HepG2 (cell line): ENCODE measurements at regions not wholly inside any gene's neighbourhood (a gene's known extent, or its start where the extent isn't known, plus 50 kb on each side); places are given as distances from the start of the nearest gene placed in this dataset.
A peak's percentile ranks its signal among the peaks of the same experiment; 100 is the strongest.

Experiments used
- ELF1 ChIP-seq: sonication (generic); formaldehyde crosslinking; IDR thresholded peaks from 2 replicates; pipeline ENCODE4 v1.4.0; 2020; ENCODE audit warnings: missing genetic modification reagents
- ETV5 ChIP-seq: IDR thresholded peaks from 2 replicates; pipeline ENCODE4 v1.6.1; 2018; ENCODE audit warnings: missing biosample characterization, missing genetic modification reagents, inconsistent platforms, borderline replicate concordance
- HBP1 ChIP-seq: IDR thresholded peaks from 2 replicates; pipeline ENCODE4 v1.6.1; 2016; ENCODE audit warnings: low read depth, control low read depth
- HMG20A ChIP-seq: IDR thresholded peaks from 2 replicates; pipeline ENCODE4 v1.6.1; 2016; ENCODE audit warnings: borderline replicate concordance
- KAT8 ChIP-seq: IDR thresholded peaks from 2 replicates; pipeline ENCODE4 v1.6.1; 2016; ENCODE audit warnings: missing genetic modification reagents, missing compliant biosample characterization
- KDM4B ChIP-seq: sonication (generic); formaldehyde crosslinking; IDR thresholded peaks from 2 replicates; pipeline ENCODE4 v1.4.0; 2020; ENCODE audit warnings: missing genetic modification reagents
- MEF2D ChIP-seq: sonication (generic); formaldehyde crosslinking; IDR thresholded peaks from 2 replicates; pipeline ENCODE4 v1.5.1; 2020; ENCODE audit warnings: mild to moderate bottlenecking, missing genetic modification reagents
- PAXIP1 ChIP-seq: sonication (generic); formaldehyde crosslinking; conservative IDR thresholded peaks from 2 replicates; pipeline ENCODE4 v1.4.0; 2020; ENCODE audit warnings: mild to moderate bottlenecking, missing genetic modification reagents, moderate library complexity
- PITX1 ChIP-seq: sonication (generic); formaldehyde crosslinking; IDR thresholded peaks from 2 replicates; pipeline ENCODE4 v1.5.1; 2020; ENCODE audit warnings: mild to moderate bottlenecking, missing genetic modification reagents
- SMARCE1 ChIP-seq: fragments of 450-650 bp; IDR thresholded peaks from 2 replicates; pipeline ENCODE4 v1.6.1; 2017; ENCODE audit warnings: borderline replicate concordance
- SMC3 ChIP-seq: IDR thresholded peaks from 2 replicates; pipeline ENCODE4 v1.6.1; 2011; ENCODE audit warnings: low read length, improper control_type of control experiment
- STAT6 ChIP-seq: sonication (generic); formaldehyde crosslinking; IDR thresholded peaks from 2 replicates; pipeline ENCODE4 v1.4.0; 2020; ENCODE audit warnings: missing genetic modification reagents, mild to moderate bottlenecking, borderline replicate concordance
- U2AF2 ChIP-seq: fragments of 200-400 bp; formaldehyde crosslinking; IDR thresholded peaks from 2 replicates; pipeline ENCODE4 v1.6.1; 2017; ENCODE audit warnings: low read depth, mild to moderate bottlenecking, low read length
- ZMYM3 ChIP-seq: sonication (generic); formaldehyde crosslinking; IDR thresholded peaks from 2 replicates; pipeline ENCODE4 v1.5.1; 2020; ENCODE audit warnings: mild to moderate bottlenecking, missing genetic modification reagents
- ZNF275 ChIP-seq: sonication (generic); formaldehyde crosslinking; IDR thresholded peaks from 2 replicates; pipeline ENCODE4 v1.8.0; 2022; ENCODE audit warnings: missing genetic modification reagents, mild to moderate bottlenecking, inconsistent platforms, borderline replicate concordance
- ZNF292 ChIP-seq: sonication (generic); formaldehyde crosslinking; IDR thresholded peaks from 2 replicates; pipeline ENCODE4 v1.8.1; 2022; ENCODE audit warnings: mild to moderate bottlenecking, low read depth, missing genetic modification reagents, borderline replicate concordance
- TF ChIP-seq, protein P1 (sequence below): sonication (generic); formaldehyde crosslinking; IDR thresholded peaks from 2 replicates; pipeline ENCODE4 v1.8.0; 2022; ENCODE audit warnings: mild to moderate bottlenecking, missing genetic modification reagents; ENCODE audit not compliant: insufficient replicate concordance

- TF ChIP-seq SMARCE1 (peak; percentile 57; the same call in 1 of the 2 replicates), SMC3 (peak; percentile 29; the same call in 1 of the 2 replicates), ZMYM3 (CRISPR knock-in tag) (peak; percentile 70; the same call in 1 of the 2 replicates), PITX1 (CRISPR knock-in tag) (peak; percentile 95), ZNF275 (no peak), HMG20A (CRISPR knock-in tag) (peak; percentile 97), ZNF292 (CRISPR knock-in tag) (peak; percentile 79; the same call in 1 of the 2 replicates), ETV5 (CRISPR knock-in tag) (peak; percentile 79; the same call in 1 of the 2 replicates), PAXIP1 (peak; percentile 99), KDM4B (CRISPR knock-in tag) (peak; percentile 94), ELF1 (CRISPR knock-in tag) (no peak), MEF2D (CRISPR knock-in tag) (peak; percentile 64; the same call in 1 of the 2 replicates), HBP1 (CRISPR knock-in tag) (0 out of 2 replicates have a peak, but pooled peaks have one; percentile 31), U2AF2 (no peak), STAT6 (CRISPR knock-in tag) (peak; percentile 55), KAT8 (CRISPR knock-in tag) (peak; percentile 77)
- TF ChIP-seq, protein P1, sequence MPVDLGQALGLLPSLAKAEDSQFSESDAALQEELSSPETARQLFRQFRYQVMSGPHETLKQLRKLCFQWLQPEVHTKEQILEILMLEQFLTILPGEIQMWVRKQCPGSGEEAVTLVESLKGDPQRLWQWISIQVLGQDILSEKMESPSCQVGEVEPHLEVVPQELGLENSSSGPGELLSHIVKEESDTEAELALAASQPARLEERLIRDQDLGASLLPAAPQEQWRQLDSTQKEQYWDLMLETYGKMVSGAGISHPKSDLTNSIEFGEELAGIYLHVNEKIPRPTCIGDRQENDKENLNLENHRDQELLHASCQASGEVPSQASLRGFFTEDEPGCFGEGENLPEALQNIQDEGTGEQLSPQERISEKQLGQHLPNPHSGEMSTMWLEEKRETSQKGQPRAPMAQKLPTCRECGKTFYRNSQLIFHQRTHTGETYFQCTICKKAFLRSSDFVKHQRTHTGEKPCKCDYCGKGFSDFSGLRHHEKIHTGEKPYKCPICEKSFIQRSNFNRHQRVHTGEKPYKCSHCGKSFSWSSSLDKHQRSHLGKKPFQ = no peak
Measured at GRCh38 chr7:13017333-13017857, 330.0 kb downstream of the ARL4A start (continued).
